ENCODE measurements at regions not wholly inside any gene's neighbourhood (a gene's known extent, or its start where the extent isn't known, plus 50 kb on each side); places are given as distances from the start of the nearest gene placed in this dataset.

DNA sequence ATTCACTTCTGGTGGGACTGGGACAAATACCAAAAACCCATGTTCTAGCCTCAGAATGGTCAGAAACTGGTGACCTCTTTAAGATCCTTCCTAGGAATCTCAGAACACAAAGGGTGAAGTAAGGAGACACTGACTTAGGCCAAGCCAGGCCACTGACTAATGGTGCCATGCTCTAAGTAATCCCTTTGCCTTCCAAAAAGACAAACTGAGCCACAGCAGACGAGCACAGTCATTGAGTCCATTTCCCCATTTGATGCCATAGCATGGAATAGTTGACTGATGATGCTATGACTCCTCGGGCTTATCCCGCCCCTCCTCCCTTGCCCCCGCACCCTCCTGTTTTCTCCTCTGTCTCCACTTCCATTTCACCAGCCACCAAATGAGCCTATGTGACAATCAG, 145.8 kb upstream of the ZNF648 start:
- H3K36me3 ChIP-seq (replicated peaks; ENCODE audit: insufficient read depth, low read length) = no peaks in the 10 kb centered on the region
- H3K27me3 ChIP-seq (replicated peaks; ENCODE audit: insufficient read depth, low read length) = no peaks in the 10 kb centered on the region
- no peaks in the 10 kb centered on the region for H3K9me2 ChIP-seq (replicated peaks; ENCODE audit: insufficient read depth, low read length)
- H3K4me2 ChIP-seq (ENCODE audit: low read depth, low read length) = no peak overlapping the region
- H3K9me3 ChIP-seq (replicated peaks; ENCODE audit: insufficient read depth, low read length) = no peaks in the 10 kb centered on the region
- no peaks in the 10 kb centered on the region for H4K20me1 ChIP-seq (ENCODE audit: insufficient read depth, low read length)
- TF ChIP-seq, protein P1, sequence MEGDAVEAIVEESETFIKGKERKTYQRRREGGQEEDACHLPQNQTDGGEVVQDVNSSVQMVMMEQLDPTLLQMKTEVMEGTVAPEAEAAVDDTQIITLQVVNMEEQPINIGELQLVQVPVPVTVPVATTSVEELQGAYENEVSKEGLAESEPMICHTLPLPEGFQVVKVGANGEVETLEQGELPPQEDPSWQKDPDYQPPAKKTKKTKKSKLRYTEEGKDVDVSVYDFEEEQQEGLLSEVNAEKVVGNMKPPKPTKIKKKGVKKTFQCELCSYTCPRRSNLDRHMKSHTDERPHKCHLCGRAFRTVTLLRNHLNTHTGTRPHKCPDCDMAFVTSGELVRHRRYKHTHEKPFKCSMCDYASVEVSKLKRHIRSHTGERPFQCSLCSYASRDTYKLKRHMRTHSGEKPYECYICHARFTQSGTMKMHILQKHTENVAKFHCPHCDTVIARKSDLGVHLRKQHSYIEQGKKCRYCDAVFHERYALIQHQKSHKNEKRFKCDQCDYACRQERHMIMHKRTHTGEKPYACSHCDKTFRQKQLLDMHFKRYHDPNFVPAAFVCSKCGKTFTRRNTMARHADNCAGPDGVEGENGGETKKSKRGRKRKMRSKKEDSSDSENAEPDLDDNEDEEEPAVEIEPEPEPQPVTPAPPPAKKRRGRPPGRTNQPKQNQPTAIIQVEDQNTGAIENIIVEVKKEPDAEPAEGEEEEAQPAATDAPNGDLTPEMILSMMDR (IDR thresholded peaks at IDR 0.05; ENCODE audit: low read length) = no peak
- TF ChIP-seq EZH2phosphoT487 (IDR thresholded peaks at IDR 0.05; ENCODE audit: low read length) (no peak), EZH2 (optimal IDR thresholded peaks at IDR 0.05; ENCODE audit: low read depth, low read length) (no peak)
- H3K4me1 ChIP-seq (ENCODE audit: low read length) = no peaks in the 10 kb centered on the region
- H3K27ac ChIP-seq (ENCODE audit: low read length) = no peak overlapping the region
- no peaks in the 10 kb centered on the region for H3F3A ChIP-seq (ENCODE audit: insufficient read depth, low read length)
- H2AFZ ChIP-seq (ENCODE audit: low read length) = no peak overlapping the region
- no peaks in the 10 kb centered on the region for H3K79me2 ChIP-seq (ENCODE audit: low read length)
- no peak for DNase-seq
- H3K9ac ChIP-seq (ENCODE audit: low read length) = no peak overlapping the region
- no peak overlapping the region for H3K4me3 ChIP-seq (ENCODE audit: low read length)

DNA sequence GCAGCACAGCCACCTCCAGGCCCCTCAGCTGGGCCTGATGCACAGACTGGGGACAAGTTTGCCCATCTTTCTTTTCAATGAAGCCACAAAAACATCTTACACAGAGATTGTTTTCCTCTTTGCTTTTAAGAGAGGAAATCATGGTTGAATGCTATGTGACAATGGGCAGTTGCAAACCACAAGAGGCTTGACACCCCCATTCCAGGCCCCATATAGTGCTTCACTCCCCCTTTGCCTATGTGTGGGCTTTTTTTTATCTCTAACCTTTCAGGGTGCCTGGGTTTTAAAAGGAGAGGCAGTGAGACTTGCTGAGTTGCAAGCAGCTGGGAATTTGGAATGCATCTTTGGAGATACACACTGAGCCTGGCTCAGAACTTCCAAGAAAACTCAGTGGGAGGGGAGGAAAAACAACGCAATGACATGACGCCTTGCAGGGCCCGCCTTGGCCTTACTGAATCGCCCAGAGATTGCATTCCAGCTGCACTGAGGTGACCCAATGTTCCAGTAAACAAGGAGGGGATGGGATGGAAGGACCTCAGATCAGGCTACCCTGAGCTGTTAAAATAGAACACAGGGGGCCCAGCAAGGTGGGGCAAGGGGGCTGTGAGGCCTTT, 145.2 kb upstream of the ZNF648 start:
- Histone ChIP-seq H3K79me2 (ENCODE audit: low read length) (no peaks in the 10 kb centered on the region), H3K9ac (ENCODE audit: low read length) (no peak overlapping the region), H3K27ac (ENCODE audit: low read length) (no peak overlapping the region), H3K4me3 (ENCODE audit: low read length) (no peak overlapping the region), H3K36me3 (replicated peaks; ENCODE audit: insufficient read depth, low read length) (no peaks in the 10 kb centered on the region), H3K9me3 (replicated peaks; ENCODE audit: insufficient read depth, low read length) (no peaks in the 10 kb centered on the region), H3F3A (ENCODE audit: insufficient read depth, low read length) (no peaks in the 10 kb centered on the region), H3K27me3 (replicated peaks; ENCODE audit: insufficient read depth, low read length) (no peaks in the 10 kb centered on the region), H3K9me2 (replicated peaks; ENCODE audit: insufficient read depth, low read length) (no peaks in the 10 kb centered on the region), H3K4me2 (ENCODE audit: low read depth, low read length) (no peak overlapping the region), H2AFZ (ENCODE audit: low read length) (no peak overlapping the region), H3K4me1 (ENCODE audit: low read length) (no peaks in the 10 kb centered on the region), H4K20me1 (ENCODE audit: insufficient read depth, low read length) (no peaks in the 10 kb centered on the region)
- TF ChIP-seq EZH2phosphoT487 (IDR thresholded peaks at IDR 0.05; ENCODE audit: low read length) (no peak), EZH2 (optimal IDR thresholded peaks at IDR 0.05; ENCODE audit: low read depth, low read length) (no peak)
- TF ChIP-seq, protein P1 (IDR thresholded peaks at IDR 0.05; ENCODE audit: low read length) = no peak
- no peak for DNase-seq

DNA sequence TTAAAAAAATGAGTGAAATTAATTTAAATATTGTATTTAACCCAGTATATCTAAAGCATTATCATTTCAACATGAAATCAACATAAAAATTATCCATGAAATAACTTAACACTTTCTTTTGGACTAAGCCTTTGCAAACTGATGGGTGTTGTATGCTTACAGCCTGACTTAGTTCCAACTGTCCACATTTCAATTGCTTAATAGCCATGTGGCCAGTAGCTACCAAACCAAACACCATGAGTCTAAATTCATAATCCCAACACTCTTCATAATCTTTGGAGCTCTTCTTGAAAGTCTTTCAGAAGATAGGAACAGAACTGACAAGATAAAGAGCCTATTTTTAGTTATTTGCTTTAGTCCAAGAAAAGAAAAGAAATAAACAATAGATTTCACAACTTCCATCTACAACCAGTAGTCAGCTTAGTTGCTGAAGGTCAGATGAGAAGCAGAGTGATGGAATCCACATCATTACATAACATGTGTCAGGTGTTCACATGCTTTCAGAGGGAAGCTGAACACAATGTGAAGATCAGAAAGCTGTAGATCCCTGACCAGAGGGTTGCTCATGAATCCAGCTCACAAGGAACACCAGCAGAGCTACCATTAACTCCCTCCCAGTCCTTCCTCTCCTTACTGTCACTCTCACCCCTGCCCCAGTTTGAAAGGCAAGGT, 144.0 kb upstream of the ZNF648 start:
- Histone ChIP-seq H3K79me2 (ENCODE audit: low read length) (no peaks in the 10 kb centered on the region), H3K9me3 (replicated peaks; ENCODE audit: insufficient read depth, low read length) (no peaks in the 10 kb centered on the region), H3K36me3 (replicated peaks; ENCODE audit: insufficient read depth, low read length) (no peaks in the 10 kb centered on the region), H4K20me1 (ENCODE audit: insufficient read depth, low read length) (no peaks in the 10 kb centered on the region), H3K27me3 (replicated peaks; ENCODE audit: insufficient read depth, low read length) (no peaks in the 10 kb centered on the region), H3K9me2 (replicated peaks; ENCODE audit: insufficient read depth, low read length) (no peaks in the 10 kb centered on the region), H3K4me2 (ENCODE audit: low read depth, low read length) (no peak overlapping the region), H3K4me3 (ENCODE audit: low read length) (no peak overlapping the region), H3K4me1 (ENCODE audit: low read length) (no peaks in the 10 kb centered on the region), H3K27ac (ENCODE audit: low read length) (no peak overlapping the region), H3K9ac (ENCODE audit: low read length) (no peak overlapping the region), H2AFZ (ENCODE audit: low read length) (no peak overlapping the region), H3F3A (ENCODE audit: insufficient read depth, low read length) (no peaks in the 10 kb centered on the region)
- DNase-seq = no peak
- TF ChIP-seq EZH2 (optimal IDR thresholded peaks at IDR 0.05; ENCODE audit: low read depth, low read length) (no peak), EZH2phosphoT487 (IDR thresholded peaks at IDR 0.05; ENCODE audit: low read length) (no peak)
- TF ChIP-seq, protein P1 (IDR thresholded peaks at IDR 0.05; ENCODE audit: low read length) = no peak

All from MM.1S (cell line).